HK-2 (cell line): ENCODE measurements at regions not wholly inside any gene's neighbourhood (a gene's known extent, or its start where the extent isn't known, plus 50 kb on each side); places are given as distances from the start of the nearest gene placed in this dataset.

Experiments used
- DNase-seq: peaks from one replicate; pipeline ENCODE4 v3.0.0-alpha.2; 2018; ENCODE audit not compliant: unreplicated experiment

- DNase-seq: no peak
These were observed 177.4 kb downstream of the SPRY1 start for GRCh38 chr4:123573866-123574508.

GRCh38 chr4:123575291-123575690, 178.7 kb downstream of the SPRY1 start:
- no peak for DNase-seq

GRCh38 chr4:123577225-123577906, 180.8 kb downstream of the SPRY1 start:
- no peak for DNase-seq

GRCh38 chr4:123578276-123579029, 181.9 kb downstream of the SPRY1 start:
- DNase-seq: no peak

- no peak for DNase-seq
These were observed 183.4 kb downstream of the SPRY1 start for GRCh38 chr4:123579961-123580360.

GRCh38 chr4:123580981-123581664, 184.5 kb downstream of the SPRY1 start:
- no peak for DNase-seq

GRCh38 chr4:123581802-123582201, 185.2 kb downstream of the SPRY1 start:
- DNase-seq: no peak

GRCh38 chr4:123583043-123583442, 186.4 kb downstream of the SPRY1 start:
- DNase-seq: no peak

- no peak for DNase-seq
These were observed 188.5 kb downstream of the SPRY1 start for GRCh38 chr4:123585111-123585510.

GRCh38 chr4:123587983-123588494, 191.4 kb downstream of the SPRY1 start:
- DNase-seq: no peak

- DNase-seq: no peak
These were observed 192.1 kb downstream of the SPRY1 start for GRCh38 chr4:123588631-123589241.

GRCh38 chr4:123589301-123589700, 192.7 kb downstream of the SPRY1 start:
- DNase-seq: no peak

GRCh38 chr4:123591875-123592274, 195.3 kb downstream of the SPRY1 start:
- no peak for DNase-seq

GRCh38 chr4:123593655-123594054, 197.1 kb downstream of the SPRY1 start:
- no peak for DNase-seq

GRCh38 chr4:123596805-123597204, 200.2 kb downstream of the SPRY1 start:
- no peak for DNase-seq

GRCh38 chr4:123597586-123597985, 201.0 kb downstream of the SPRY1 start:
- no peak for DNase-seq

- no peak for DNase-seq
These were observed 201.7 kb downstream of the SPRY1 start for GRCh38 chr4:123598331-123598730.

GRCh38 chr4:123599061-123599919, 202.7 kb downstream of the SPRY1 start:
- no peak for DNase-seq

- DNase-seq: peak; percentile 28
These were observed 203.6 kb downstream of the SPRY1 start for GRCh38 chr4:123599920-123600810.
